ENCODE measurements at regions not wholly inside any gene's neighbourhood (a gene's known extent, or its start where the extent isn't known, plus 50 kb on each side); places are given as distances from the start of the nearest gene placed in this dataset.

DNA sequence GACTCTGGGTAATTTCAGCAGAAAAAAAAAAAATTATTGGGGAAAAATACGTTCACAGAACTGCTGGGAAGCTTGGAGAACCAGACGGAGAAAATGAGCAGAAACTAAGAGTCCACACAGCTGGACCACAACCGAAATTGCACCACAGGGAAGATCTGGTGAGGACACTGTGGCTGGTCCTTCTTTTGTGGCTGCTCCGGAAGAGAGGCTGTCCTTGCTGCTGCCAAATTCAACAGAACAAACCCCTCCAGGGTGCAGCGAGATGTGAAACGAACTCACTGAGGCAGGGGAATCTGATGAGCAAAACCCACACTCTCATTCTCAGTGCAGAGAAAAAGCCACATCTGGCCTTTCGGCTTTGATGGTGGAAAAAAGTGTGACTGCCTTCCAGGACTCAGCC lies 200.0 kb downstream of the ACTL7B start:
- Mint-ChIP-seq H3K4me3 (ENCODE audit: low read depth, unreplicated experiment) (no peak overlapping the region), H3K36me3 (ENCODE audit: insufficient read depth, unreplicated experiment) (no peaks in the 10 kb centered on the region), H3K4me1 (ENCODE audit: low read depth, unreplicated experiment) (no peaks in the 10 kb centered on the region), H3K27ac (ENCODE audit: unreplicated experiment) (no peak overlapping the region), H3K9me3 (ENCODE audit: low read depth, unreplicated experiment) (no peaks in the 10 kb centered on the region), H3K27me3 (ENCODE audit: unreplicated experiment) (peaks cover 28% of the 10 kb centered on the region)
- no peak for DNase-seq
- BruUV-seq (replicated peaks): no TSS peak
- intact Hi-C loops (cut with micrococcal nuclease; ENCODE audit: unreplicated experiment): no loop called here
- CTCF ChIA-PET: no interaction called here
- TF ChIP-seq, protein P1, sequence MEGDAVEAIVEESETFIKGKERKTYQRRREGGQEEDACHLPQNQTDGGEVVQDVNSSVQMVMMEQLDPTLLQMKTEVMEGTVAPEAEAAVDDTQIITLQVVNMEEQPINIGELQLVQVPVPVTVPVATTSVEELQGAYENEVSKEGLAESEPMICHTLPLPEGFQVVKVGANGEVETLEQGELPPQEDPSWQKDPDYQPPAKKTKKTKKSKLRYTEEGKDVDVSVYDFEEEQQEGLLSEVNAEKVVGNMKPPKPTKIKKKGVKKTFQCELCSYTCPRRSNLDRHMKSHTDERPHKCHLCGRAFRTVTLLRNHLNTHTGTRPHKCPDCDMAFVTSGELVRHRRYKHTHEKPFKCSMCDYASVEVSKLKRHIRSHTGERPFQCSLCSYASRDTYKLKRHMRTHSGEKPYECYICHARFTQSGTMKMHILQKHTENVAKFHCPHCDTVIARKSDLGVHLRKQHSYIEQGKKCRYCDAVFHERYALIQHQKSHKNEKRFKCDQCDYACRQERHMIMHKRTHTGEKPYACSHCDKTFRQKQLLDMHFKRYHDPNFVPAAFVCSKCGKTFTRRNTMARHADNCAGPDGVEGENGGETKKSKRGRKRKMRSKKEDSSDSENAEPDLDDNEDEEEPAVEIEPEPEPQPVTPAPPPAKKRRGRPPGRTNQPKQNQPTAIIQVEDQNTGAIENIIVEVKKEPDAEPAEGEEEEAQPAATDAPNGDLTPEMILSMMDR (IDR thresholded peaks at IDR 0.05; ENCODE audit: unreplicated experiment): no peak

DNA sequence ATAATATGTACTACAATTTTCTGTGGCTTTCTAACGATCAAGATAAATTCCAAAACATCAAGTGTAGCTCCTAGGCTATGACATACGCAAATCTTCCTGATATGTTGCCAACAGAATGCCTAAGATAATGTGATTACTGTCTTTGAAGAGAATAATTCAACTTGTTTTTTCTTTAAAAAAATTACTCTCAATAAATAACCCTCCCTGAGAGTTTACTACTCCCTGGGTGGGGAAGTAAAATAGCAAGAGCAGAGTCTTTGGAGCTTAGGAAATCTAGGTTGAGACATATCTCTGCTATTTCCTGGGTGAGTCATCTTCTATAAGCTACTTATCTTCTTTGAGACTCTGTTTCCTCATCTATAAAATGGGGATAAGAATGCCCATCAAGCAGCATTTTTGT lies 201.2 kb downstream of the ACTL7B start:
- peaks cover 38% of the 10 kb centered on the region for H3K27me3 Mint-ChIP-seq (ENCODE audit: unreplicated experiment)
- no peak for DNase-seq
- no TSS peak for BruUV-seq (replicated peaks)
- TF ChIP-seq, protein P1 (IDR thresholded peaks at IDR 0.05; ENCODE audit: unreplicated experiment): no peak
- intact Hi-C loops (cut with micrococcal nuclease; ENCODE audit: unreplicated experiment): no loop called here
- H3K36me3 Mint-ChIP-seq (ENCODE audit: insufficient read depth, unreplicated experiment): no peaks in the 10 kb centered on the region
- H3K4me3 Mint-ChIP-seq (ENCODE audit: low read depth, unreplicated experiment): no peak overlapping the region
- no peaks in the 10 kb centered on the region for H3K9me3 Mint-ChIP-seq (ENCODE audit: low read depth, unreplicated experiment)
- no peaks in the 10 kb centered on the region for H3K4me1 Mint-ChIP-seq (ENCODE audit: low read depth, unreplicated experiment)
- CTCF ChIA-PET: no interaction called here
- H3K27ac Mint-ChIP-seq (ENCODE audit: unreplicated experiment): no peak overlapping the region

DNA sequence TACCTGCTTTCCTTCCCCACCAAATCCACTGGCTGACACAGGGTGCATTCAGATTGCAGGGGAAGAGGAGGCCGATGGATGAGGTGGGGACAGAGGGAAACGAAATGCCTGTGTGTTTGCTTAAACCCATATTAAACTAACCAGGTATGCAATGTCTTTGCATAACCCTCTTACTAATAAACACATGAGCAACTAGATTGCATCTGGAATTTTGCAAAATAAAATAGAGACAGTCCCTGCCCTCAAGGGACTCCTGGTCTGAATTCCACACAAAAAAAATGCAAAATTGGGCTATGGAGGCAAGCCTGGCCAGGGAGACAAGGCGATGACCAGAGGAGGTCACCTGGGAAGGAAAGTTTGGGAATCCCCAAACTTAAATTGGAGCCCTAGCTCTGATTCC lies 202.9 kb downstream of the ACTL7B start:
- intact Hi-C loops (cut with micrococcal nuclease; ENCODE audit: unreplicated experiment): no loop called here
- Mint-ChIP-seq H3K36me3 (ENCODE audit: insufficient read depth, unreplicated experiment) (no peaks in the 10 kb centered on the region), H3K4me3 (ENCODE audit: low read depth, unreplicated experiment) (no peak overlapping the region), H3K27me3 (ENCODE audit: unreplicated experiment) (peaks cover 38% of the 10 kb centered on the region), H3K4me1 (ENCODE audit: low read depth, unreplicated experiment) (no peaks in the 10 kb centered on the region), H3K27ac (ENCODE audit: unreplicated experiment) (no peak overlapping the region), H3K9me3 (ENCODE audit: low read depth, unreplicated experiment) (no peaks in the 10 kb centered on the region)
- no peak for DNase-seq
- CTCF ChIA-PET: no interaction called here
- TF ChIP-seq, protein P1 (IDR thresholded peaks at IDR 0.05; ENCODE audit: unreplicated experiment): no peak
- BruUV-seq (replicated peaks): no TSS peak

DNA sequence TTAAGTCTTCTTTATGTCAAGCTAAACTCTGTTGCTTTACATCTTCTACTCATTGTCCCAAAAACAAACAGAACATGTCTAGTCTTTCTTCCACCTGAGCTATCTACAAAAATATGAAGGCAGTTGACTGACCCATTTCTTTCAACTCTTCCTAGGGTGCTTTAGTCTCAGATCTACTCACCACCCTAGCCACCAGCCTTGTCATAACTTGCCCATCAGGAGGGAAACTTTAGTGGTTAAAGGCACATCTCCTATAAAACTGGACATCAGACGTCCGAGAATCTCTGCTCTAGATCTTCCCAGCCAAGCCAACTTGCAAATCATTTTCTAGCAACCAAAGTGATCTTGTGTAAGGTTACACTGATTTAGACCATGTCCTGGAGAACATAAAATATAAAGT lies 205.0 kb downstream of the ACTL7B start:
- CTCF ChIA-PET: no interaction called here
- Mint-ChIP-seq H3K9me3 (ENCODE audit: low read depth, unreplicated experiment) (no peaks in the 10 kb centered on the region), H3K4me3 (ENCODE audit: low read depth, unreplicated experiment) (no peak overlapping the region), H3K27ac (ENCODE audit: unreplicated experiment) (no peak overlapping the region), H3K4me1 (ENCODE audit: low read depth, unreplicated experiment) (no peaks in the 10 kb centered on the region), H3K27me3 (ENCODE audit: unreplicated experiment) (peaks cover 26% of the 10 kb centered on the region), H3K36me3 (ENCODE audit: insufficient read depth, unreplicated experiment) (no peaks in the 10 kb centered on the region)
- intact Hi-C loops (cut with micrococcal nuclease; ENCODE audit: unreplicated experiment): no loop called here
- no TSS peak for BruUV-seq (replicated peaks)
- no peak for DNase-seq
- TF ChIP-seq, protein P1 (IDR thresholded peaks at IDR 0.05; ENCODE audit: unreplicated experiment): no peak

DNA sequence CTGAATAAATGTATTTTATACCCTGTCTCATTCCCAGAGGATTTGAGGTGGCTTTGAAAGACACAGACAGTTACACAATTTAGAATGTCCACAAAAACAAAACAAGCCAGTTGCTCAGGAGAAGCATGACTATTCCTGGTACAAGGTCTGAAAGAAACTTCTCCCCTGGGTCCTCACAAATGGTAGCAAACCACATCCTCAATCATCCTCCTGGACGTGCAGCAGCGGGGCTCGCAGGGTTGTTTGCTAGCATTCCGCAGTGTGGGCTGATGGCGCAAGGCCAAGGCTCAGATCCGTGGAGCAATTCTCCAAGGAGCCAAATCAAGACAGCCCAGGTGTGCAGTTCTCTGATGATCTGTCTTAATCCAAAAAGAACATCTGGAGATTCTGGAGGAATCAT lies 210.3 kb downstream of the ACTL7B start:
- peaks cover 18% of the 10 kb centered on the region for H3K27me3 Mint-ChIP-seq (ENCODE audit: unreplicated experiment)
- H3K4me3 Mint-ChIP-seq (ENCODE audit: low read depth, unreplicated experiment): no peak overlapping the region
- no TSS peak for BruUV-seq (replicated peaks)
- CTCF ChIA-PET: no interaction called here
- no peaks in the 10 kb centered on the region for H3K36me3 Mint-ChIP-seq (ENCODE audit: insufficient read depth, unreplicated experiment)
- DNase-seq: no peak
- no peak overlapping the region for H3K27ac Mint-ChIP-seq (ENCODE audit: unreplicated experiment)
- H3K9me3 Mint-ChIP-seq (ENCODE audit: low read depth, unreplicated experiment): no peaks in the 10 kb centered on the region
- intact Hi-C loops (cut with micrococcal nuclease; ENCODE audit: unreplicated experiment): no loop called here
- no peaks in the 10 kb centered on the region for H3K4me1 Mint-ChIP-seq (ENCODE audit: low read depth, unreplicated experiment)
- TF ChIP-seq, protein P1 (IDR thresholded peaks at IDR 0.05; ENCODE audit: unreplicated experiment): no peak
